Mesodermal cell (in vitro differentiated cells): ENCODE measurements at regions not wholly inside any gene's neighbourhood (a gene's known extent, or its start where the extent isn't known, plus 50 kb on each side); places are given as distances from the start of the nearest gene placed in this dataset.

Experiments used
- H3K27ac ChIP-seq: 2 replicates; pipeline ENCODE4 v1.7.0; 2013; ENCODE audit warnings: mild to moderate bottlenecking, low read depth, low read length, moderate library complexity; ENCODE audit not compliant: severe bottlenecking
- H3K36me3 ChIP-seq: 2 replicates; pipeline ENCODE4 v1.7.1; 2013; ENCODE audit warnings: mild to moderate bottlenecking, low read length, moderate library complexity; ENCODE audit not compliant: control insufficient read depth, insufficient read depth
- H3K4me1 ChIP-seq: one replicate; pipeline ENCODE4 v1.7.1; 2013; ENCODE audit warnings: mild to moderate bottlenecking, low read length; ENCODE audit not compliant: insufficient read depth, control insufficient read depth, poor library complexity, severe bottlenecking
- H3K4me3 ChIP-seq: 2 replicates; pipeline ENCODE4 v1.7.0; 2013; ENCODE audit warnings: low read length, control low read depth, mild to moderate bottlenecking; ENCODE audit not compliant: insufficient read depth, poor library complexity, severe bottlenecking; ENCODE audit errors: extremely low read depth
- H3K9me3 ChIP-seq: 2 replicates; pipeline ENCODE4 v1.7.1; 2013; ENCODE audit warnings: mild to moderate bottlenecking, low read length, moderate library complexity; ENCODE audit not compliant: control insufficient read depth
- WGBS, 2 experiments: methylation state at CpG; one replicate each; pipeline ENCODE4 v1.1.5; 2013; ENCODE audit warnings: missing lambda C conversion rate in 2 of 2; ENCODE audit not compliant: insufficient coverage in 2 of 2; 5-methylcytosine and 5-hydroxymethylcytosine counted together

- Histone ChIP-seq H3K4me1 (no peaks in the 10 kb centered on the region), H3K9me3 (no peaks in the 10 kb centered on the region), H3K27ac (no peak overlapping the region), H3K36me3 (no peaks in the 10 kb centered on the region), H3K4me3 (no peak overlapping the region)
- 100% methylated on average over 1 of the region's 1 CpG; no CpG with 5 or more reads in 1 of the 2 experiments for WGBS, 2 experiments
Observed at GRCh38 chr7:123260428-123260960, 60.7 kb upstream of the SLC13A1 start.

- no peak overlapping the region for H3K27ac ChIP-seq
- no CpG with 5 or more reads among the region's 2 CpGs for WGBS, 2 experiments
- H3K9me3 ChIP-seq = no peaks in the 10 kb centered on the region
- no peak overlapping the region for H3K4me3 ChIP-seq
- H3K4me1 ChIP-seq = no peaks in the 10 kb centered on the region
- no peaks in the 10 kb centered on the region for H3K36me3 ChIP-seq
Observed at GRCh38 chr7:123259759-123260158, 60.0 kb upstream of the SLC13A1 start.
